ENCODE measurements at regions not wholly inside any gene's neighbourhood (a gene's known extent, or its start where the extent isn't known, plus 50 kb on each side); places are given as distances from the start of the nearest gene placed in this dataset.

DNA sequence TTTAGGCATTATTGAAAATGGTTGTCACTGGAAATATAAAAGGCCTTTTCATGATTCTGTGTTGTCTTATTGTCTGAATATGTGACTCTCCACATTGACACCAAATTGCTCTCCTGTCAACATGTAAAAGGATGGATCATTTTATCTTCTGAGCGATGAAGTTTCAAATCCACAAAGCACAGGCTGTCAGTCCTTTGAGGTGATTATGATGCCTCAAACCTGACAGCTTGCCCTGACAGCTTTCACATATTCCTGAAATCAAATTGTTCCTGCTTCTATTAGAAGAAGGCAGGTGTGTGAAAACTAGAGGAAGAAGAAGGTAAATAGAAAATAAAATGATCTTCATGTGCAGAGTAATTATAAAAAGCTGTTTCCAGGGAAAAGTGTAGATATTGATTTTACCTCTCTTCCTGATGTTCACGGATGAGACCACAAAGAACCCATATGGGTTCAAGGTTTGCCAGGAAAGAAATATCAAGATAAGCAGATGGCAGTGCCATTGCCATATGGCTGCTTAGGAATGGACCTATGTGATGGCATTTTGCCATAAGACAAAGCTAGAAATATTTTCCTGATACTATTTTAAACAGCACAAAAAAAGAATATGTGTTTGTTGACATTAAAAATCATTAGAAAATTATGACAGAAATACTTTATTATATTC, 1006.3 kb upstream of the AGA start:
- DNase-seq = no peak

GRCh38 chr4:178450614-178451013, 1008.4 kb upstream of the AGA start:
- DNase-seq = no peak

- DNase-seq = no peak
These were observed 1010.8 kb upstream of the AGA start for GRCh38 chr4:178453057-178453456.

- no peak for DNase-seq
These were observed 1015.0 kb upstream of the AGA start for GRCh38 chr4:178457286-178457685.

DNA sequence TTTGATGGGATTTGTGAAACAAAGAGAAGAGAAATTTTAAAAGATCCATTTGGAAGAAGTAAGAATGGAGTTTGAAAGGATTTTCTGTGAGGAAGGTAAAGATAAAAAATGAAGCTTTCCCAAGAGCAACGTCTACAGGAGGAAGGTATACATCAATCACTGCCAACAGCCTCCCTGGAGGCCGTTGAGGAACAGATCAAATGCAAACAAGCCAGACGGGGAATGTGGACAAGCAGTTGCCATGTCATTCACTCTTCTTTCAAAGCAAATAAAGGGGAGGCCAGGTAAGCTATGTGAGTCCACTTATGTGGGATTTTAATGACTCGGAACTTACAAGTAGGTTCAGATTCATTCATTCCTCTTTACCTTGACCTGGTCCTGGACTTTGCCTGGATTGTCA, 1020.5 kb upstream of the AGA start:
- DNase-seq = no peak

DNA sequence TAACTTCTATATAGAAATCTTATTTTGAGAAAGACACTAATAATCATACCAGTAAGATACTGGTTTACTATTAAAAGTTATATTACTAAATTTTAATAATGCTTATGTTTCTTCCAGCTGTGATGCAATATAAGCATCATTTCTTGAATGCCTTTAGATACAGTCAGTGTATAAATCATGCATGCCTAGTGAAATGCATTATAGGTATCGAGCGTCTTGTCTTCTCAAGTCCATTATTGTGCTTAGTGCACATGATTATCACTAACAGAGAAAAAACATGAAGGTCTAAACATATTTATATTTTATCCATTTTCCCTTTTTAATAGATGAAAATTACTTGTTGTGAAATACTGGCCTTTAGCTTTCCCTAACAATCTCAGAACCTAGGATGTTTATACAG, 1021.5 kb upstream of the AGA start:
- no peak for DNase-seq

DNA sequence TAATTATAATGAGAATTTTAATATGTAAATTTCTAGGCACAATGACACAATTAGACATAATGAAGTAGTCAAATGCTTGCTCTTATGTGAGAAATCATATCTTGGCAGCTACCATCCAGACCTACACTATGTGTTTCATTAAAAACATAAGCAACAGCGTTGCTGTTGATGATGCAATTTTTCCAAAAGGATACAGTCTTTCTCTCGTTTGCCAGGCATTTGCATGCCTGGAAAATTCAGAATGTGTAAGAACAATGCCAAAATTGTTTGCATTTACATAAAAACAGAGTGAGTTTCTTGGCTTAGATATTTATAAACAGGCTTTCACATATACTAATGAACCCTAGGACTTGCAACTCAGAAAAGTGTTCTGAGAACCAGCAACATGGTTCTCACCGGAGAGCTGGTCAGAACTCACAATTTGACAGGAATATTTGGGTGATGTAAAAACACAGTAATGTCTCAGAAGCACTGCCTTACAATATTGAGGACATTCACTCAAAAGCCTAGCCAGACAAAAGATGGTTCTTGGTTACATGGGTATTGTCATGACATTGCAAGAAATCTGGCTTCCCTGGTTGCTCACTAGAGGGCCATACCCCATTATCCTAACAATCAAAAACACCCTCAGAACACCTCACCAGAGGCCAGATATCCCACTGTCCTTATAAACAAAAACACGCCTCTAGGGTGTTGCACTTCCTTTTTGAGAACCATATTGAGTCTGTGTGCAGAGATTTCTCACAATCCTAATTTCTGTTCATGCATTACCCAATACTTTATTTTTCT, 1029.0 kb upstream of the AGA start:
- no peak for DNase-seq

DNA sequence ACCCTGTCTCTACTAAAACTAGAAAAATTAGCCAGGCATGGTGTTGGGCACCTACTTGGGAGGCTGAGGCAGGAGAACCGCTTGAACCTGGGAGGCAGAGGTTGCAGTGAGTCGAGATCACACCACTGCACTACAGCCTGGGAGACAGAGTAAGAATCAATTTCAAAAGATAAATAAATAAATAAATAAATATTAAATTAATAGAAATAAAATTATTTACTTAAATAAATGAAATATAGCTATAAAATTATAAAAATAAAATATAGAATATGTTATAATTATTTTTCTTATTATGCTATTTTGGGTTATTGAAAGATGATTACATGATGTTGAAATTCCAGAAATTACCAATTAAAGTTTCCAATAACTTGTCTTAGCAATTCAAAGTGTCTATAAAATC, 1029.8 kb upstream of the AGA start:
- no peak for DNase-seq

DNA sequence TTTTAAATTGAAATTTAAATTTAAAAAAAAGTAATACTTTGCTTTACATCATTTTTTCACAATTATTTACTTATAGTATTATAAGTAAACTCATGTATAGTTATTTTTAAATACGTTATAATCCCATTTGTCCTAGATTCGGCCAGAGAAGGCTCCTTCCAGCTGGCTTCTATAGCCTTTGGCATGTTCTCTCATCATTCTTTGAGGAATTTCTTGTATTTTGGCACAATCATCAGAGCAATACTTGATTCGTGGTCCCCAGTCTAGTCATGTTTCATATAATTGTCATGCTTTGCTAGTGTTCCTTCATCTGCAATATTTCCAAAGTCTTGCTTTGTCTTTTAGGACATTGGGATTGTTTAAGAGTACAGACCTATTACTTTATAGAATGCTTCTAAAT, 1037.9 kb upstream of the AGA start:
- no peak for DNase-seq

DNA sequence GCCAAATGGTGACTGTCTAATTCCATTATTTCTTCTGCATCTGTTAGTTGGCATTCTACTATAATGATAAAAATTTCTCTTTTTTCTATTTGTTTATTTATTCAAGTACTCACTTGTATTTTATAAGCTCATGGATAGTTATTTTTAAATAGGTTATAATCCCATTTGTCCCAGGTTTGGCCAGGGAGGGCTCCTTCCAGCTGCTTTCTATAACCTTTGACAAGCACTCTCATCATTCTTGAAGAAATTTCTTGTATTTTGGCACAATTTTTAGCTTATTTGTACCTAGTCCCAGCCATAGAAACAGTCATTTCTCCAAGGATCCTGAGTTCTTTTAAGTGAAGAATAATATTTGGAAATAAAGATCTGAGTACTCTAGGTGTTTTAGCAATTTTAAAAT, 1038.6 kb upstream of the AGA start:
- DNase-seq = no peak

GRCh38 chr4:178481564-178481963, 1039.3 kb upstream of the AGA start:
- DNase-seq = no peak

DNA sequence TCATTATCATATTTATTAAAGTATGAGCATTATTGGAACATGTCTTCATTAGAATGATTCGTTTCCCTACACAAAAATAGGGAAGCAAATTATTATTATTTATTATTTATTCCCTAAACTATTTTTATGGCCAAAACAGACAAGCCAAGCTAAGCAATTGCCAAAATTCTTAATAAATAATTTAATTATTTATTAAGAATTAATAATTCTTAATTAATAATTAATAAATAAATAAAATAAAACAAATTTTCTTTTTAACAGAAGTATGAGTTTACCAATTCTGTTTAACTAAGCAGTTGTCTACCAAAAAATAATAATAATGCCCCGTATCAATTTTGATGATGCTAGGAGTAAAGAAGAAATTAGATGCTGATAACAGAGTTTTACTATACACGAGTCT, 1080.8 kb upstream of the AGA start:
- DNase-seq = no peak

GRCh38 chr4:178535939-178536579, 1093.8 kb upstream of the AGA start:
- no peak for DNase-seq

GRCh38 chr4:178553201-178553600, 1111.0 kb upstream of the AGA start:
- no peak for DNase-seq

GRCh38 chr4:178554352-178554751, 1112.1 kb upstream of the AGA start:
- no peak for DNase-seq

DNA sequence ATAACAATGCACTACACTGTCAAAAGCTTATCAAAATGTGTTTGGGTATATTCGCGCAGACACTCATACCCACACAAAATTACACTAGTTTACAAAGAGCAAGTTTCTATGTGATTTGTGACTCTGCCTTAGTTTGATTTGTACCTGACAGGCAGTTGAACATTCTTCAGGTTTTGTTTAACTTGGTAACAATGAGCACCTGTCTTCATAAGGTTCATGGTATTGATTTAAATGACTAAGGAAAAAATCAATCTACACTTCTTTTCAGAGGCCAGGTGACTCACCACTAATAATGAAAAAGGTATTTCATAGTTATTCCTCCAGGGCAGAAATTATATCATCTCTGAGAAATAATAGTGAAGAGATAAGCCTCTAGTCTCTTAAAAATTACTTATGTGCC, 1114.6 kb upstream of the AGA start:
- no peak for DNase-seq

GRCh38 chr4:178577933-178578332, 1135.7 kb upstream of the AGA start:
- DNase-seq = no peak

GRCh38 chr4:178595500-178596138, 1153.4 kb upstream of the AGA start:
- DNase-seq = no peak

DNA sequence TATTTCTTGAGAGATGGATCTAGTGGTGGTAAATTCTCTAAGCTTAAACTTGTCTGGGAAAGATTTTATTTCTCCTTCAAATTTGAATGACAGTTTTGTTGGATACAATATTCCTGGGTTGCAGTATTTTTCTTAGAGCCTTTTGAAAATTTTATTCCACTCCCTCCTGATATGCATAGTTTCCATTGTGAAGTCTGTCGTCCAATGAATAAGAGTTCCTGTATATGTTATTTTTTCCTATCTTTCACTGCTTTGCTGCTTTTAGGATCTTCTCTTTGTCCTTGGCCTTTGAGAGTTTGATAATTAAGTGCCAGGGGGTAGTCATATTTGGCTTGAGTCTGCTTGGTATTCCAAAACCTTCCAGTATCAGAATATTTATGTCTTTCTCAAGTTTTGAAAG, 1156.4 kb upstream of the AGA start:
- no peak for DNase-seq

- DNase-seq = no peak
These were observed 1157.3 kb upstream of the AGA start for GRCh38 chr4:178599521-178599920.

GRCh38 chr4:178602833-178603232, 1160.6 kb upstream of the AGA start:
- no peak for DNase-seq

DNA sequence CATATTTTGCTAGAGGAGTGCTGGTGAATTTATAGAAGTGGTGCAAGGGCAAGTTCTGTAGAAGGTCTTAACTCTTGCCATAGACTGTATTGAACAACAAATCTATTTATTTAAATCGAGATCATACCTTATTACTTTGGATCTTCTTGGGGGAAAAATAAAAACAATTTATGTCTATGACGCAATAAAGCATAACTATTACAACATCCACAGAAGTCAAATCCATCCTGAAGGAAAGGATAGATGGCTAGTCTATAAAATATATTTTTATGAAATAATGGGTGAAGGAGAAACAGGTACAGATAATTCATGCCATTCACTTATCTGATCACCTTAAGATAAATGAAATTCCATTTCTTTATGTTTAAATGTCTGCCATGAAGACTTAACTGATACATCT, 1168.8 kb upstream of the AGA start:
- no peak for DNase-seq

DNA sequence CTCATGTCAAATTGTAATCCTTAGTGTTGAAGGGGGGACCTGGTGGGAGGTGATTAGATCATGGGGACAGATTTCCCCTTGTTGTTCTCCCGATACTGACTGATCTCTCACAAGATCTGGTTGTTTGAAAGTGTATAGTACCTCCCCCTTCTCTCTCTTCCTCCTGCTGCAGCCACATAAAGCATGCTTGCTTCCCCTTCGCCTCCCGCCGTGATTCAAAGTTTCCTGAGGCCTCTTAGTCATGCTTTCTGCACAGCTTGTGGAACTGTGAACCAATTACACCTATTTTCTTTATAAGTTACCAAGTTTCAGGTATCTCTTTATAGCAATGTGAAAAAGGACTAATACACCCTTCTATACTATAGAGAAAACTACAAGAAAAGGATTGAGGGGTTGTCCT, 1170.5 kb upstream of the AGA start:
- no peak for DNase-seq

DNA sequence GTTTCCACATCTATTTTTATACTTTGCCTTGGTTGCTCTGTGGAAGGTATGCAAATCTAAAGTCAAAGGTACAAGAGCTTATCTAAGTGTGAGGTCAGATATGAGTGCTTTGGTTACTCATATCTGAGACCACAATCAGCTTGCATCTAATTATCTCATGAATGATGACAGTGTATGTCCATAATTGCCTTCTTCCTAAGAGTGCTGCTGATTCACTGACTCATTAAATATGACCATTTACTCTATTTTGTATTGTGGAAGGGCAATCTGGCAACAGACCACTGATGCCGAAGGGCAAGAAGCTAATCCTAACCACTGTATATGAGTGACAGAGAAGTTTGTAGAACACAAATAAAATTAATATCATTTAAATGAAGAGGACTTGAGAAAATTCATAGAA, 1190.2 kb upstream of the AGA start:
- DNase-seq = no peak

Measured in suppressor macrophage treated with lipopolysaccharide for 1 hour (primary cell).